Endothelial cell of umbilical vein (primary cell): ENCODE measurements at regions not wholly inside any gene's neighbourhood (a gene's known extent, or its start where the extent isn't known, plus 50 kb on each side); places are given as distances from the start of the nearest gene placed in this dataset.

Experiments
- BruUV-seq: library from RNA; stranded (reverse); fragments of 400-500 nt; replicated peaks from 2 replicates; lab custom pipeline; 2021; lab: Mats Ljungman, UMichigan
- CTCF ChIA-PET: fragments of 300-600, 350-600 bp; sonication (Branson Sonifier 250); formaldehyde crosslinking; loops from one replicate; lab custom pipeline; 2021; ENCODE audit warnings: antibody characterized with exemption, inconsistent platforms; lab: Charles Lee
- POLR2A ChIA-PET: fragments of 300-600, 350-600 bp; sonication (Branson Sonifier 250); formaldehyde crosslinking; loops from one replicate; lab custom pipeline; 2021; ENCODE audit warnings: antibody characterized with exemption, inconsistent platforms; lab: Charles Lee
- DNase-seq: peaks from one replicate; pipeline ENCODE4 v3.0.0-alpha.2; 2011; ENCODE audit warnings: low read depth, low spot score
- FAIRE-seq: peaks from 2 replicates; lab custom pipeline; 2011; peaks lifted over from hg19 to GRCh38; lab: Jason Lieb, UNC
- H2AFZ ChIP-seq: 2 replicates; pipeline ENCODE4 v1.6.0; 2012; ENCODE audit warnings: low read depth, low read length, control low read depth, inconsistent platforms
- H3K27ac ChIP-seq: 2 replicates; pipeline ENCODE4 v1.5.1; 2011; ENCODE audit warnings: low read depth, mild to moderate bottlenecking, control low read depth, low read length, moderate library complexity; ENCODE audit not compliant: insufficient read depth
- H3K27me3 ChIP-seq, 2 experiments: 2 replicates each; pipeline versions ENCODE4 v1.6.0 to v1.6.1; 2011; ENCODE audit warnings: low read length in 2 of 2, mixed read lengths in 1 of 2; ENCODE audit not compliant: control insufficient read depth in 2 of 2, insufficient read depth in 2 of 2
- H3K36me3 ChIP-seq, 2 experiments: 2 replicates in 1 of 2; 3 replicates in 1 of 2; pipeline ENCODE4 v1.5.1; 2011; ENCODE audit warnings: low read length in 2 of 2, mild to moderate bottlenecking in 1 of 2, moderate library complexity in 1 of 2; ENCODE audit not compliant: control insufficient read depth in 2 of 2, insufficient read depth in 2 of 2; ENCODE audit errors: extremely low read depth in 1 of 2
- H3K4me1 ChIP-seq: 3 replicates; pipeline ENCODE4 v1.5.1; 2011; ENCODE audit warnings: mild to moderate bottlenecking, low read length; ENCODE audit not compliant: control insufficient read depth, insufficient read depth; ENCODE audit errors: extremely low read depth
- H3K4me2 ChIP-seq: 2 replicates; pipeline ENCODE4 v1.6.1; 2011; ENCODE audit warnings: low read length, control low read depth, mixed read lengths; ENCODE audit not compliant: insufficient read depth
- H3K4me3 ChIP-seq, 3 experiments: fragments of 200-600 bp in 1 of 3; sonication (generic), shearing (Covaris generic) in 1 of 3; replicated peaks in 1 of 3; 2 replicates each; pipeline ENCODE4 v1.5.1; 2011 to 2016; ENCODE audit warnings: control low read depth in 3 of 3, low read length in 3 of 3, mild to moderate bottlenecking in 2 of 3, inconsistent platforms in 1 of 3, low read depth in 1 of 3, moderate library complexity in 1 of 3; ENCODE audit not compliant: insufficient read depth in 1 of 3
- H3K79me2 ChIP-seq: 2 replicates; pipeline ENCODE4 v1.6.0; 2012; ENCODE audit warnings: low read length, inconsistent platforms; ENCODE audit not compliant: control insufficient read depth, insufficient read depth
- H3K9ac ChIP-seq: replicated peaks from 2 replicates; pipeline ENCODE3; 2011; ENCODE audit warnings: low read length, control low read depth; ENCODE audit not compliant: insufficient read depth; ENCODE audit errors: extremely low read depth
- H3K9me1 ChIP-seq: replicated peaks from 3 replicates; pipeline ENCODE4 v1.6.0; 2011; ENCODE audit warnings: mild to moderate bottlenecking, low read length; ENCODE audit not compliant: control insufficient read depth, insufficient read depth; ENCODE audit errors: extremely low read depth
- H3K9me3 ChIP-seq: replicated peaks from 2 replicates; pipeline ENCODE4 v1.5.1; 2012; ENCODE audit warnings: low read length, inconsistent platforms; ENCODE audit not compliant: control insufficient read depth, insufficient read depth
- H4K20me1 ChIP-seq: replicated peaks from 2 replicates; pipeline ENCODE3; 2011; ENCODE audit warnings: mild to moderate bottlenecking, low read length; ENCODE audit not compliant: control insufficient read depth, insufficient read depth; ENCODE audit errors: extremely low read depth
- EZH2 ChIP-seq: IDR thresholded peaks from 2 replicates; pipeline ENCODE4 v1.6.1; 2012; ENCODE audit warnings: borderline replicate concordance, low read depth, mild to moderate bottlenecking, moderate library complexity, low read length, inconsistent platforms; ENCODE audit not compliant: severe bottlenecking
- FOS ChIP-seq: IDR thresholded peaks from 2 replicates; pipeline ENCODE4 v1.6.1; 2011; ENCODE audit warnings: mild to moderate bottlenecking, low read length, moderate library complexity, borderline replicate concordance; ENCODE audit not compliant: insufficient read depth
- GATA2 ChIP-seq: IDR thresholded peaks from 2 replicates; pipeline ENCODE4 v1.7.0; 2011; ENCODE audit warnings: low read depth, mild to moderate bottlenecking, moderate library complexity, mixed read lengths, low read length; ENCODE audit not compliant: insufficient read length, insufficient read depth
- JUN ChIP-seq: IDR thresholded peaks from 2 replicates; pipeline ENCODE4 v1.6.1; 2011; ENCODE audit warnings: borderline replicate concordance, low read depth; ENCODE audit not compliant: insufficient read length, insufficient read depth
- MYC ChIP-seq: IDR thresholded peaks from one replicate; pipeline ENCODE4 v1.6.1; 2011; ENCODE audit warnings: mild to moderate bottlenecking, low read depth, low read length
- POLR2A ChIP-seq: IDR thresholded peaks from 2 replicates; pipeline ENCODE4 v1.6.1; 2012; ENCODE audit warnings: low read depth, mild to moderate bottlenecking, control low read depth, low read length
- POLR2AphosphoS5 ChIP-seq: IDR thresholded peaks from 2 replicates; pipeline ENCODE4 v1.6.1; 2012; ENCODE audit warnings: low read depth, mild to moderate bottlenecking, control low read depth, low read length, moderate library complexity; ENCODE audit not compliant: insufficient read depth
- dilution Hi-C: fragments of 300-500 bp; cut with MboI; formaldehyde crosslinking; loops from one replicate; pipeline ENCODE4 v1.15.0; 2019; ENCODE audit warnings: low sequenced_read_pairs; ENCODE audit not compliant: extremely low pct_ligation_motif_present
- intact Hi-C: fragments of 100-400 bp; cut with micrococcal nuclease; formaldehyde crosslinking; loops from one replicate; pipeline ENCODE4 v1.10.0; 2022
- TF ChIP-seq, protein P1 (sequence below): IDR thresholded peaks from 2 replicates; pipeline ENCODE4 v1.6.1; 2011; ENCODE audit not compliant: insufficient read depth, insufficient read length
- TF ChIP-seq, protein P2 (sequence below), 2 donors: IDR thresholded peaks; 1 replicate in 1 of 2; 2 replicates in 1 of 2; pipeline ENCODE4 v1.5.1; 2011; ENCODE audit warnings: low read length in 2 of 2, mild to moderate bottlenecking in 2 of 2, moderate library complexity in 2 of 2, control low read depth in 1 of 2, inconsistent platforms in 1 of 2, low read depth in 1 of 2; ENCODE audit not compliant: insufficient read depth in 1 of 2; ENCODE audit errors: extremely low read depth in 1 of 2

DNA sequence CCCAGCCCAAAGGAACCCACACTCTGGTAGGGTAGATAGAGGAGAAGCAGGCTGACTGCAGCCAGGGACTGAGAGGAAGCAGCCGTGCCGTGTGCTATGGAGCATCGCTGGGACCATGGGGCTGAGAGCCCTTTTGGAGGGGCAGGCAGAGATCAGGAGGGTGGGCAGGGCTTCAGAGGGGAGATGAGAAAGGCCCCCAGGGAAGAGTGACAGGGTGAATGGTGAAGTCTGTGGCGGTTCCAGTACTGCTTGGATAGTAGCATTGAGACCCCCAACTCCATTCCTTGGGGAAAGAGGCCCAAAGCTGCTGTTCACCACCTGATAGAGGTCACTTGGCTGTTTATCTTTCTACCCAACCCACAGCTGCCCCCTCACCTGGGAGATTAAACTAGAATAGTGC is 80.0 kb upstream of the MRPS22 start:
- DNase-seq: no peak
- dilution Hi-C loops: no loop called here
- H3K9ac ChIP-seq: no peak overlapping the region
- H4K20me1 ChIP-seq: no peaks in the 10 kb centered on the region
- intact Hi-C loops: no loop called here
- no peaks in the 10 kb centered on the region for H3K4me1 ChIP-seq
- H3K9me1 ChIP-seq: no peaks in the 10 kb centered on the region
- POLR2A ChIA-PET: no interaction called here
- H2AFZ ChIP-seq: no peak overlapping the region
- H3K27me3 ChIP-seq: no peaks in the 10 kb centered on the region
- no peak for FAIRE-seq
- no peak overlapping the region for H3K27ac ChIP-seq
- no peaks in the 10 kb centered on the region for H3K79me2 ChIP-seq
- TF ChIP-seq, protein P1, sequence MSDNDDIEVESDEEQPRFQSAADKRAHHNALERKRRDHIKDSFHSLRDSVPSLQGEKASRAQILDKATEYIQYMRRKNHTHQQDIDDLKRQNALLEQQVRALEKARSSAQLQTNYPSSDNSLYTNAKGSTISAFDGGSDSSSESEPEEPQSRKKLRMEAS: no peak
- TF ChIP-seq POLR2AphosphoS5: no peak
- no peak for TF ChIP-seq FOS
- TF ChIP-seq POLR2A: no peak
- CTCF ChIA-PET: no interaction called here
- no TSS peak for BruUV-seq
- no peaks in the 10 kb centered on the region for H3K36me3 ChIP-seq
- no peaks in the 10 kb centered on the region for H3K9me3 ChIP-seq
- H3K4me3 ChIP-seq: no peak overlapping the region
- H3K4me2 ChIP-seq: no peak overlapping the region

DNA sequence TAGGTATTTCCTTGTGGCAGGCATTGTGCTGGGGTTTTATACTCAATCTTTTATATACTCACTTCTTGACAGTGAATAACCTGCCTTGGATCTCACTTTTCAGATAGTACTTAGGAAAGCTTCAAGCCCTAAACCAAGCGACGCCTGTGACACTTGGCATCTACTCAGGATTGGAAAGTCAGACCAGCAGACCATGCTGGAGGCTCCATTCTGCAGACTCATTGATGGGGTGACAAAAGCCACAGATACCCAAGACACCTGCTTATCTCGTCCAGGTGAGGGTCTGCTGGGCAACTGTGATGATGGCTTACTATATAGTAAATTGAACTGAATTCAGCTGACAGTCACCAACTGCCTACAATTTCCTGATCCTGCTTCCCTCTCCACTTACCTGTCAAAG is 79.4 kb upstream of the MRPS22 start:
- Histone ChIP-seq H4K20me1 (no peaks in the 10 kb centered on the region), H3K79me2 (no peaks in the 10 kb centered on the region), H3K9me1 (no peaks in the 10 kb centered on the region), H3K4me2 (no peak overlapping the region), H3K4me3 (no peak overlapping the region), H2AFZ (no peak overlapping the region), H3K36me3 (no peaks in the 10 kb centered on the region), H3K27me3 (no peaks in the 10 kb centered on the region), H3K9me3 (no peaks in the 10 kb centered on the region), H3K27ac (no peak overlapping the region), H3K4me1 (no peaks in the 10 kb centered on the region), H3K9ac (no peak overlapping the region)
- DNase-seq: no peak
- CTCF ChIA-PET: no interaction called here
- POLR2A ChIA-PET: no interaction called here
- dilution Hi-C loops: no loop called here
- no TSS peak for BruUV-seq
- intact Hi-C loops: no loop called here
- no peak for TF ChIP-seq FOS
- TF ChIP-seq JUN: no peak
- no peak for TF ChIP-seq POLR2AphosphoS5
- TF ChIP-seq, protein P1: no peak
- no peak for TF ChIP-seq EZH2
- TF ChIP-seq, protein P2, sequence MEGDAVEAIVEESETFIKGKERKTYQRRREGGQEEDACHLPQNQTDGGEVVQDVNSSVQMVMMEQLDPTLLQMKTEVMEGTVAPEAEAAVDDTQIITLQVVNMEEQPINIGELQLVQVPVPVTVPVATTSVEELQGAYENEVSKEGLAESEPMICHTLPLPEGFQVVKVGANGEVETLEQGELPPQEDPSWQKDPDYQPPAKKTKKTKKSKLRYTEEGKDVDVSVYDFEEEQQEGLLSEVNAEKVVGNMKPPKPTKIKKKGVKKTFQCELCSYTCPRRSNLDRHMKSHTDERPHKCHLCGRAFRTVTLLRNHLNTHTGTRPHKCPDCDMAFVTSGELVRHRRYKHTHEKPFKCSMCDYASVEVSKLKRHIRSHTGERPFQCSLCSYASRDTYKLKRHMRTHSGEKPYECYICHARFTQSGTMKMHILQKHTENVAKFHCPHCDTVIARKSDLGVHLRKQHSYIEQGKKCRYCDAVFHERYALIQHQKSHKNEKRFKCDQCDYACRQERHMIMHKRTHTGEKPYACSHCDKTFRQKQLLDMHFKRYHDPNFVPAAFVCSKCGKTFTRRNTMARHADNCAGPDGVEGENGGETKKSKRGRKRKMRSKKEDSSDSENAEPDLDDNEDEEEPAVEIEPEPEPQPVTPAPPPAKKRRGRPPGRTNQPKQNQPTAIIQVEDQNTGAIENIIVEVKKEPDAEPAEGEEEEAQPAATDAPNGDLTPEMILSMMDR (IDR thresholded peaks at IDR 0.05; ENCODE audit: extremely low read depth in 1 of 2, insufficient read depth in 1 of 2, low read depth in 1 of 2, low read length in 2 of 2): no peak
- TF ChIP-seq MYC: no peak
- no peak for TF ChIP-seq GATA2
- TF ChIP-seq POLR2A: no peak
- FAIRE-seq: no peak
